H9 (cell line): ENCODE measurements at regions not wholly inside any gene's neighbourhood (a gene's known extent, or its start where the extent isn't known, plus 50 kb on each side); places are given as distances from the start of the nearest gene placed in this dataset.

Source experiments
- DNase-seq: peaks from one replicate; pipeline ENCODE4 v3.0.0-alpha.2; 2017
- H2AFZ ChIP-seq: one replicate; pipeline ENCODE4 v1.6.1; 2013; ENCODE audit warnings: mild to moderate bottlenecking, low read length, control low read depth, moderate library complexity
- H2AK5ac ChIP-seq: 2 replicates; pipeline ENCODE4 v1.6.1; 2013; ENCODE audit warnings: low read length, control low read depth, mixed read lengths; ENCODE audit not compliant: insufficient read length
- H2BK120ac ChIP-seq: one replicate; pipeline ENCODE4 v1.6.1; 2013; ENCODE audit warnings: low read depth, mild to moderate bottlenecking, low read length, control low read depth, inconsistent platforms; ENCODE audit not compliant: poor library complexity, severe bottlenecking
- H2BK12ac ChIP-seq: 2 replicates; pipeline ENCODE4 v1.6.1; 2013; ENCODE audit warnings: low read length, control low read depth, mixed read lengths, low read depth; ENCODE audit not compliant: insufficient read length
- H2BK15ac ChIP-seq: 2 replicates; pipeline ENCODE4 v1.6.1; 2013; ENCODE audit warnings: low read depth, low read length, control low read depth
- H2BK20ac ChIP-seq: one replicate; pipeline ENCODE4 v1.6.1; 2013; ENCODE audit warnings: low read depth, mild to moderate bottlenecking, low read length, control low read depth, inconsistent platforms; ENCODE audit not compliant: poor library complexity, severe bottlenecking
- H2BK5ac ChIP-seq: 2 replicates; pipeline ENCODE4 v1.6.1; 2013; ENCODE audit warnings: low read length, control low read depth, mixed read lengths; ENCODE audit not compliant: insufficient read length
- H3K14ac ChIP-seq: 2 replicates; pipeline ENCODE4 v1.6.1; 2013; ENCODE audit warnings: low read length, control low read depth; ENCODE audit not compliant: insufficient read depth
- H3K18ac ChIP-seq: 2 replicates; pipeline ENCODE4 v1.6.1; 2013; ENCODE audit warnings: low read depth, mild to moderate bottlenecking, mixed read lengths, low read length, control low read depth; ENCODE audit not compliant: insufficient read length
- H3K23ac ChIP-seq: 2 replicates; pipeline ENCODE4 v1.6.1; 2013; ENCODE audit warnings: low read length, control low read depth, mixed read lengths, low read depth; ENCODE audit not compliant: insufficient read length
- H3K23me2 ChIP-seq: 2 replicates; pipeline ENCODE4 v1.6.1; 2013; ENCODE audit warnings: low read depth, mild to moderate bottlenecking, mixed read lengths, low read length, control low read depth; ENCODE audit not compliant: insufficient read length, poor library complexity, severe bottlenecking
- H3K27ac ChIP-seq: 2 replicates; pipeline ENCODE4 v1.5.1; 2013; ENCODE audit warnings: low read length, control low read depth, mixed read lengths, low read depth; ENCODE audit not compliant: insufficient read length
- H3K27me3 ChIP-seq: 2 replicates; pipeline ENCODE4 v1.6.1; 2013; ENCODE audit warnings: low read length, control low read depth, inconsistent platforms; ENCODE audit not compliant: insufficient read depth
- H3K4ac ChIP-seq: 2 replicates; pipeline ENCODE4 v1.6.1; 2013; ENCODE audit warnings: low read depth, mild to moderate bottlenecking, control low read depth, inconsistent platforms, low read length, moderate library complexity
- H3K4me1 ChIP-seq: 2 replicates; pipeline ENCODE4 v1.6.1; 2013; ENCODE audit warnings: low read length, control low read depth, inconsistent platforms; ENCODE audit not compliant: insufficient read depth
- H3K4me2 ChIP-seq: 2 replicates; pipeline ENCODE4 v1.6.1; 2013; ENCODE audit warnings: low read length, control low read depth, mixed read lengths; ENCODE audit not compliant: insufficient read length, insufficient read depth
- H3K56ac ChIP-seq: 2 replicates; pipeline ENCODE4 v1.6.1; 2013; ENCODE audit warnings: low read depth, mild to moderate bottlenecking, mixed read lengths, low read length, control low read depth; ENCODE audit not compliant: insufficient read length
- H3K79me1 ChIP-seq: 2 replicates; pipeline ENCODE4 v1.6.1; 2013; ENCODE audit warnings: low read depth, mild to moderate bottlenecking, moderate library complexity, low read length, control low read depth, inconsistent platforms; ENCODE audit not compliant: insufficient read depth, poor library complexity, severe bottlenecking
- H3K79me2 ChIP-seq: 2 replicates; pipeline ENCODE4 v1.6.1; 2013; ENCODE audit warnings: low read length, control low read depth, inconsistent platforms; ENCODE audit not compliant: insufficient read depth
- H3K9ac ChIP-seq: 2 replicates; pipeline ENCODE4 v1.6.1; 2013; ENCODE audit warnings: low read length, control low read depth, mixed read lengths; ENCODE audit not compliant: insufficient read length; ENCODE audit errors: extremely low read depth
- H3K9me3 ChIP-seq: one replicate; pipeline ENCODE4 v1.6.1; 2013; ENCODE audit warnings: low read depth, low read length, inconsistent platforms; ENCODE audit not compliant: control insufficient read depth
- H3T11ph ChIP-seq: one replicate; pipeline ENCODE4 v1.6.1; 2013; ENCODE audit warnings: mild to moderate bottlenecking, low read length, control low read depth, inconsistent platforms
- H4K20me1 ChIP-seq: one replicate; pipeline ENCODE4 v1.6.1; 2013; ENCODE audit not compliant: control insufficient read depth, insufficient read length, insufficient read depth
- H4K5ac ChIP-seq: 2 replicates; pipeline ENCODE4 v1.6.1; 2013; ENCODE audit warnings: low read depth, mild to moderate bottlenecking, mixed read lengths, low read length, control low read depth; ENCODE audit not compliant: insufficient read length
- H4K8ac ChIP-seq: replicated peaks from 2 replicates; pipeline ENCODE4 v1.6.1; 2013; ENCODE audit warnings: low read length, control low read depth, mixed read lengths, low read depth; ENCODE audit not compliant: insufficient read length
- H4K91ac ChIP-seq: 2 replicates; pipeline ENCODE4 v1.6.1; 2013; ENCODE audit warnings: low read depth, mild to moderate bottlenecking, moderate library complexity, mixed read lengths, low read length, control low read depth; ENCODE audit not compliant: insufficient read length
- H3K27ac Mint-ChIP-seq, 3 experiments: 2 replicates in 2 of 3; 3 replicates in 1 of 3; pipeline ENCODE4 v1.8.0; 2020 to 2021; ENCODE audit warnings: mixed read lengths in 3 of 3, mild to moderate bottlenecking in 1 of 3, moderate library complexity in 1 of 3
- H3K27me3 Mint-ChIP-seq: 2 replicates; pipeline ENCODE4 v1.8.0; 2021; ENCODE audit warnings: low read depth, mild to moderate bottlenecking, moderate library complexity, mixed read lengths
- H3K36me3 Mint-ChIP-seq, 3 experiments: 2 replicates in 2 of 3; 3 replicates in 1 of 3; pipeline ENCODE4 v1.8.0; 2020 to 2021; ENCODE audit warnings: low read depth in 3 of 3, mixed read lengths in 3 of 3; ENCODE audit not compliant: insufficient read depth in 1 of 3
- H3K4me1 Mint-ChIP-seq, 2 experiments: 2 replicates each; pipeline ENCODE4 v1.8.0; 2020; ENCODE audit warnings: mixed read lengths in 2 of 2
- H3K4me3 Mint-ChIP-seq, 2 experiments: 2 replicates in 1 of 2; 3 replicates in 1 of 2; pipeline ENCODE4 v1.8.0; 2020 to 2021; ENCODE audit warnings: mild to moderate bottlenecking in 2 of 2, mixed read lengths in 2 of 2, moderate library complexity in 1 of 2
- H3K9me3 Mint-ChIP-seq, 2 experiments: 2 replicates in 1 of 2; 3 replicates in 1 of 2; pipeline ENCODE4 v1.8.0; 2020; ENCODE audit warnings: mild to moderate bottlenecking in 2 of 2, mixed read lengths in 2 of 2, moderate library complexity in 1 of 2
- WGBS: extraction: QIAGEN DNeasy Blood & Tissue Kit; methylation state at CpG from one replicate; pipeline ENCODE4 v1.1.7; 2013; ENCODE audit warnings: missing lambda C conversion rate, low lambda C conversion rate, mixed read lengths; ENCODE audit not compliant: insufficient read length; ENCODE audit errors: extremely low coverage; 5-methylcytosine and 5-hydroxymethylcytosine counted together
- TF ChIP-seq, protein P1 (sequence below): fragments of 200-600 bp; sonication (generic); conservative IDR thresholded peaks from 3 replicates; pipeline ENCODE4 v1.8.0; 2021; ENCODE audit warnings: antibody characterized with exemption, mild to moderate bottlenecking

DNA sequence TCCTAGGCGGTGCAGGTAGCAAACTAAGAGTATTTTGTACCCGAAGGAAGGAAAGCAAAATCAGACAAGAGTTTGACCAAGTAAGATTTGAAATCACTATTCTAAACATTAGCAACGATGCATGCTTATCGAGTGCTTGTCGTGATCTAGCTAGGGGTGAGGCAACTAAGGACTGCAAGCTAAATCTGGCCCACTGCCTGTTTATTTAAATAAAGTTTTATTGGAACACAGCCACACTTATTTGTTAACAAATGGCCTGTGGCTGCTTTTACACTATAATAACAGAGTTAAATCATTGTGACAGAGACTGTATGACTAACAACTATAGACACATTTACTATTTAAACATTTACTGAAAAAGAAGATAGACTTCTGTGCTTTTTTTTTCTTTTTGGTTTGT is 983.6 kb downstream of the VRK1 start:
- Mint-ChIP-seq H3K27me3 (no peaks in the 10 kb centered on the region; the same call in 1 of the 2 replicates), H3K4me1 (0 out of 4 replicates have a peak, but pooled peaks cover 2 to 4% of the 10 kb centered on the region in 2 experiments), H3K4me3 (no peak overlapping the region), H3K36me3 (peaks cover 0 to 4% (median 0%) of the 10 kb centered on the region in 3 experiments; a peak in 1 of 7 replicates), H3K9me3 (peaks cover 3 to 4% of the 10 kb centered on the region in 2 experiments; a peak in 4 of 5 replicates), H3K27ac (no peak overlapping the region)
- no peak overlapping the region for H4K8ac ChIP-seq
- no peak overlapping the region for H3K27ac ChIP-seq
- no peak overlapping the region for H2AFZ ChIP-seq
- H2BK12ac ChIP-seq = no peak overlapping the region
- no peak overlapping the region for H3K18ac ChIP-seq
- no peaks in the 10 kb centered on the region for H4K20me1 ChIP-seq
- no CpG with 5 or more reads among the region's 5 CpGs for WGBS
- H3K4me1 ChIP-seq = no peaks in the 10 kb centered on the region
- no peak overlapping the region for H2AK5ac ChIP-seq
- no peak overlapping the region for H3K9ac ChIP-seq
- no peak overlapping the region for H3K14ac ChIP-seq
- no peak overlapping the region for H3K4ac ChIP-seq
- H2BK120ac ChIP-seq = no peak overlapping the region
- DNase-seq = no peak
- H3T11ph ChIP-seq = no peak overlapping the region
- H4K5ac ChIP-seq = no peak overlapping the region
- no peaks in the 10 kb centered on the region for H3K79me1 ChIP-seq
- no peaks in the 10 kb centered on the region for H3K9me3 ChIP-seq
- H2BK5ac ChIP-seq = no peak overlapping the region
- H3K27me3 ChIP-seq = no peaks in the 10 kb centered on the region
- H2BK15ac ChIP-seq = no peak overlapping the region
- no peak overlapping the region for H3K4me2 ChIP-seq
- H3K23me2 ChIP-seq = no peaks in the 10 kb centered on the region
- no peaks in the 10 kb centered on the region for H3K79me2 ChIP-seq
- H3K56ac ChIP-seq = no peak overlapping the region
- H3K23ac ChIP-seq = no peak overlapping the region
- no peak overlapping the region for H4K91ac ChIP-seq
- TF ChIP-seq, protein P1, sequence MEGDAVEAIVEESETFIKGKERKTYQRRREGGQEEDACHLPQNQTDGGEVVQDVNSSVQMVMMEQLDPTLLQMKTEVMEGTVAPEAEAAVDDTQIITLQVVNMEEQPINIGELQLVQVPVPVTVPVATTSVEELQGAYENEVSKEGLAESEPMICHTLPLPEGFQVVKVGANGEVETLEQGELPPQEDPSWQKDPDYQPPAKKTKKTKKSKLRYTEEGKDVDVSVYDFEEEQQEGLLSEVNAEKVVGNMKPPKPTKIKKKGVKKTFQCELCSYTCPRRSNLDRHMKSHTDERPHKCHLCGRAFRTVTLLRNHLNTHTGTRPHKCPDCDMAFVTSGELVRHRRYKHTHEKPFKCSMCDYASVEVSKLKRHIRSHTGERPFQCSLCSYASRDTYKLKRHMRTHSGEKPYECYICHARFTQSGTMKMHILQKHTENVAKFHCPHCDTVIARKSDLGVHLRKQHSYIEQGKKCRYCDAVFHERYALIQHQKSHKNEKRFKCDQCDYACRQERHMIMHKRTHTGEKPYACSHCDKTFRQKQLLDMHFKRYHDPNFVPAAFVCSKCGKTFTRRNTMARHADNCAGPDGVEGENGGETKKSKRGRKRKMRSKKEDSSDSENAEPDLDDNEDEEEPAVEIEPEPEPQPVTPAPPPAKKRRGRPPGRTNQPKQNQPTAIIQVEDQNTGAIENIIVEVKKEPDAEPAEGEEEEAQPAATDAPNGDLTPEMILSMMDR = no peak
- no peak overlapping the region for H2BK20ac ChIP-seq
